ENCODE measurements at regions not wholly inside any gene's neighbourhood (a gene's known extent, or its start where the extent isn't known, plus 50 kb on each side); places are given as distances from the start of the nearest gene placed in this dataset.

GRCh38 chr11:45382133-45382878 lies 96.2 kb upstream of the SYT13 start:
- no peaks in the 10 kb centered on the region for H3K9me2 ChIP-seq (ENCODE audit: insufficient read depth)
- Mint-ChIP-seq H3K36me3 (ENCODE audit: low read depth) (no peaks in the 10 kb centered on the region), H3K27me3 (ENCODE audit: insufficient read depth, low read depth, poor library complexity) (peaks cover 2% of the 10 kb centered on the region), H3K4me3 (no peak overlapping the region), H3K27ac (no peak overlapping the region), H3K9me3 (no peaks in the 10 kb centered on the region), H3K4me1 (peaks cover 5% of the 10 kb centered on the region; the same call in 2 of the 3 replicates)
- no peaks in the 10 kb centered on the region for H3K79me2 ChIP-seq (replicated peaks; ENCODE audit: insufficient read depth)
- TF ChIP-seq CTCF (conservative IDR thresholded peaks at IDR 0.05; ENCODE audit: low read depth in 2 of 2) (no peak), JUNB (IDR thresholded peaks at IDR 0.05; ENCODE audit: unreplicated experiment) (no peak), REST (IDR thresholded peaks at IDR 0.05; ENCODE audit: unreplicated experiment) (no peak), ZNF331 (CRISPR knock-in tag; IDR thresholded peaks at IDR 0.05; ENCODE audit: low read depth) (no peak), POLR2AphosphoS5 (IDR thresholded peaks at IDR 0.05; ENCODE audit: low read depth) (no peak), NANOG (IDR thresholded peaks at IDR 0.05; ENCODE audit: borderline replicate concordance) (no peak), CREB1 (CRISPR knock-in tag; IDR thresholded peaks at IDR 0.05; ENCODE audit: low read depth) (no peak), ZNF114 (CRISPR knock-in tag; IDR thresholded peaks at IDR 0.05) (no peak), EZH2phosphoT487 (IDR thresholded peaks at IDR 0.05; ENCODE audit: unreplicated experiment) (no peak), STAT1 (IDR thresholded peaks at IDR 0.05; ENCODE audit: unreplicated experiment) (no peak), ETS1 (IDR thresholded peaks at IDR 0.05) (no peak), ZNF462 (CRISPR knock-in tag; IDR thresholded peaks at IDR 0.05) (no peak), EZH2 (IDR thresholded peaks at IDR 0.05; ENCODE audit: low read depth, unreplicated experiment) (no peak)
- no peak overlapping the region for H3K27ac ChIP-seq (ENCODE audit: low read depth)
- H4K20me1 ChIP-seq (replicated peaks; ENCODE audit: insufficient read depth): no peaks in the 10 kb centered on the region
- no peaks in the 10 kb centered on the region for H3K36me3 ChIP-seq (ENCODE audit: insufficient read depth)
- H3F3A ChIP-seq (replicated peaks; ENCODE audit: low read depth): no peaks in the 10 kb centered on the region
- no peaks in the 10 kb centered on the region for H3K27me3 ChIP-seq (ENCODE audit: insufficient read depth)
- H3K4me2 ChIP-seq: no peak overlapping the region
- ATAC-seq (no peak), DNase-seq (ENCODE audit: low spot score) (no peak)
- H3K4me3 ChIP-seq: no peak overlapping the region
- no peaks in the 10 kb centered on the region; the same call in 1 of the 2 replicates for H3K4me1 ChIP-seq (ENCODE audit: insufficient read depth)
- no peak overlapping the region for H2AFZ ChIP-seq

All from GM23338 (cell line).